ENCODE measurements at regions not wholly inside any gene's neighbourhood (a gene's known extent, or its start where the extent isn't known, plus 50 kb on each side); places are given as distances from the start of the nearest gene placed in this dataset.

GRCh38 chr2:67783026-67783425, 279.8 kb downstream of the C1D start:
- no peak for DNase-seq

DNA sequence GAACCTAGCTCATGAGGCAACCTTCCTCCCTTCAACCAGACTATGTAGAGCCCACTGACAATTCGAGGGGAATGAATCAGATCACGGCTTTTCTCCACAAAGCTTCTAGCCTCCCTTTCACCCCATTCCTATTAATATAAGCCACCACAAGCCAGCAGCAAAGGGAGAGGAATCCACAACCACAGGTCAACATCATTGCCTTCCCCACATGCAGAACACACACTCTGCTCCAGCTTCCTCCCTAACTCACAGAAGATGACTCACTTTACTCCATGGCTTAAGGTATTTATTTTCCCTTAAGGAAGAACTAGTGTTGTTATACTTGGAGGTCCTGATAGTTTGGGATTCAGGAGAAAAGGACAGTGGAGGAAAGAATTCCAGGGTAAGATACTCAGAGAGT, 272.2 kb downstream of the C1D start:
- DNase-seq = no peak

GRCh38 chr2:67792191-67792590, 270.6 kb downstream of the C1D start:
- no peak for DNase-seq

DNA sequence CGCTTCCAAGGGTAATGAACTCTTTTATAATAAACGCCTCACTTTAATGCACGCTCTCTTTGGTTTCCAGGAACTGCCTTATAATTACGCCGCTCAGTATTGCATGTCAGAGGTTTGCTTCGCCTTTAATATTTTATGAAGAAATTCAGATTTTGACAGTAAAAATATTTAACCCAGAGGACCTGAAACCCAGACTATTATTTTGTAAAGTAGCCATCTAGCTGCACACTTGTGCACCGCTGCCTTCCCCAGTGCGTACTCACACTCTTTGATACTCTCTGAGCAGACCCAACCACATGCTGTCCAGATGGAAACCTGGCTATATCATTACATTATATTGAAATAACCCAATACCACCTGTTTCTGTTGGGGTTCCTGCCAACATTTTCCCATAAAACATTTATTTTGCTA, 270.1 kb downstream of the C1D start:
- DNase-seq = no peak

DNA sequence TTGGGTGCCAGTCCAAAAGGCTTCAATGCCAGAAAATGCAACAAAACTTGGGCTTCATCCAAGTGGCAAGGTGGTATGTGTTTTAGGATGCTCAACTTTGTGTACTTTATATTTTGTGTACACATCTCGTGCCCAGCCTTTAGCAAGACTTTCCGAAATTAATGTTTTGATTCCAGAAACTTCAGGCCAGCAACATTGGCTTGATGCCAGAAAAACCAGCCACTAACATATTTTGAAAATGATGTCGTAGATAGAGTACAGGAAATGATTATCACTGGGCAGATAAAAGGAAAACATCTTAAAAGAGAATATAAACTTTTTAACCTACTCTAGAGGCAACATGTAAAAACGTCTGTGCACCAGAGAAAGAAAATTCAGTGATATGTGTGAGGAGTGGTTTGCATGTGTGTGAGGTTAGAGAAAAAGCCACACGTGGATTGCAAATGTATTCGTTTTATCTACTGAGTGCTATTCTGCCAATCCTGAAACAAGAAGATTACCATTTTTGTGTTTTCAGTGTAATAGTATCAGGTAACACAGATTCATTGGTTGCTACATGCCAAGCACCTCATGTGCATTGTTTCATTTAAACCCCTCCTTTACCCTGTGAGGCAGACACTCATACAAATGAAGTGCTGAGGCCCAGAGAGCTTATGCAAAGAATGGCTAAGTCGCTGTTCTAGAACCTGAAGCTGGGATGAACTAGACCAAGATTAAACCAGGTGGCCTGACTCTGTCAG, 264.8 kb downstream of the C1D start:
- DNase-seq = no peak

DNA sequence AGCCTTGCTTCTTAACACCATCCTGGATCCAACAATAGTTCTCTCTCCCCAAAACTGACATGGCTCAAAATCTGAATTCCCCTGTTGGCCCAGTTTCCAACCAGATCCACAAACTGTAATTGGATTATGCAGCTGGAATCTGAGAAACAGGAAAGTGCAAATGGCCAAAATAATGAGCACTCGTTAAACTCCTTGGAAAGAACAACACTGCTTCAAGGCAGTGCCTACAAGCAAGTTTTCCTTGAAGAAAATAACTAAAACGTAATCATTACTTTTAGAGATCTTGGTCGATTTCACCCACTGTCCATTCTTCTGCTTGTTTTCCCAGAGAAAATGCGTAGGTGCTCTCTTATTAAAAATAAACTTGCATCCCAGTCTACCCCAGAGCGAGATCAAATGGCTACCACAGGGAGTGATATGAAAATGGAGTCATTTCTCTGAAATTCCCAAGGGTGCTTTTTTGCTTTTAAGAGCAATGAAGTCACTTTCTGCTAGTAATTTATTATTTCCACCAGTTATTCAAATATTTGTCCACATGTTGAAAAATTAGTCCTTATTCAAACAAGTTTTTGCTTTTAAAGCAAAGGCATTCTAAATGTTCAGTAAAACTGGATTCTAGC, 264.2 kb downstream of the C1D start:
- DNase-seq = no peak

DNA sequence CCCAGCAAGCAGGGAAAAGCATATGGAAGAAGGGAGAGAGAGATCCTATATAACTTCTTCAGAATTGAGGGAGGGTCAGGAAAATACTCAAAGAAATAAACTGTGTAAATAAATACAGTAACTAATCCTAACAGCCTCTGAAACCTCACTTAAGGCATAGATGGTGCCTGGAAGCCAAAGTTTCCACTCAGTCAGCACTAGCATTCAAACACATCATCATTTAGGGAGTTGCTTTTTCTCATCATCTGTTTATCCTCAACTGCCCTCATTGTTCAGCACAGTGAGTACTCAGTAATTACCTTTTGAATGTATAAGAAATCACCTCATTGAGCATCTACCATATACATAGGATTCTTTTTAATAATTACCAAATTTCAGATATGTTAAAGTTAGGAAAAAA, 262.9 kb downstream of the C1D start:
- no peak for DNase-seq

GRCh38 chr2:67802291-67802690, 260.5 kb downstream of the C1D start:
- no peak for DNase-seq

GRCh38 chr2:67802824-67803223, 260.0 kb downstream of the C1D start:
- no peak for DNase-seq

- DNase-seq = no peak
These were observed 256.0 kb downstream of the C1D start for GRCh38 chr2:67806816-67807215.

GRCh38 chr2:67808112-67808511, 254.7 kb downstream of the C1D start:
- DNase-seq = no peak

GRCh38 chr2:67812682-67813081, 250.1 kb downstream of the C1D start:
- no peak for DNase-seq

DNA sequence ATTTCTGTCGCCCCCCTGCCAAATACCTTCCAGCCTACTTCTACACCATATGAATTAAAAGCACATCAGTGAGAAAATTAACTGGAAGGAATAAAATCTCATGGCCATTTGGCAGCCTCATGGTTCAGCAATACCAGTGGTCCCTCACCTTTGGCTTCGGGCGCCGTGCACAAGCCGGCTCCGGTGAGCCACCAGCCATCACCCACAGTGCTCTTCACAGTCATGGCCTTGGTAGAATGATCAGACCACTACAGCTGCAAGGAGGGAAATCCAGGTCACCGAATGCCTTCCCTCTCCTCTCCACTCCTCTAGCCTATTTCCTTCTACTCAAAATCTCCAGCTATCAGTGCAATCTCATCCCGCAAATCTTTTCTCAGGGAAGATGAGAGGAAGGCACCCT, 239.1 kb downstream of the C1D start:
- no peak for DNase-seq

GRCh38 chr2:67824186-67824585, 238.6 kb downstream of the C1D start:
- DNase-seq = no peak

DNA sequence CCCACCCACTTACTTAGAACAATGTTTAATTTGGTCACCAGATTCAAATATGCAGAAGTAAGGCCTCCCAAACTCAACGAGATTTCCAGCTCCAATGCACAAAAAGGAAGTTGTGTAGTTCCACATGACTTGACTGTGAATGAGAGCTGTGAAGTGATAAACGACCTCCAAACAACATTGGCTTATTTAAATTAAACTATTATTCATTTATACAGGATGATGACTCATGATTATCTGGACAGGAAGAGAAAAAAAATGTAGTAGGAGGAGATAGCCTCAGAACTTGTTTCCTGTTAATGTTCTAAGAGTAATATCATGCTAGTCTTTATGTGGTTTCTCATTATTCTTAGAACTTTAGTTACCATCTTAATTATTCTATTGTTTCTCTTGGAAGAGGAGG, 237.3 kb downstream of the C1D start:
- no peak for DNase-seq

DNA sequence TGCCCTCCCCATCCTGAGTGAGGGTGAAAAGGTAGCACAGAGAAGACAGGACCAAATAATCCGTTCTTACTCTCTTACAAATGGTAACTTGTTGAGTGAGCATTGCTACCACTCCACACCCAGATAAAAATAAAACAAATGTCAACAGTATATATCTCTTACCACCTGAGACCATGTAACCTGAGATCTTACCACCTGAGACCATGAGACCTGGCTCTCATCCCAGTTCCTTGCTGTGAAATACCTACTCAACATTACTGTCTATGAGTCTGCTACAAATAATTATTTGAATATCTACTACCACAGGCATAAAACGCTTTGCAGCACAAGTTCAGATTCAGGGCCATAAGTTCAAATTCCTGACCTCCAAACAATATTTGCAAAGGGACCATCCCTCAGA, 234.7 kb downstream of the C1D start:
- no peak for DNase-seq

- DNase-seq = no peak
These were observed 233.3 kb downstream of the C1D start for GRCh38 chr2:67829470-67829869.

- no peak for DNase-seq
These were observed 229.2 kb downstream of the C1D start for GRCh38 chr2:67833632-67834031.

DNA sequence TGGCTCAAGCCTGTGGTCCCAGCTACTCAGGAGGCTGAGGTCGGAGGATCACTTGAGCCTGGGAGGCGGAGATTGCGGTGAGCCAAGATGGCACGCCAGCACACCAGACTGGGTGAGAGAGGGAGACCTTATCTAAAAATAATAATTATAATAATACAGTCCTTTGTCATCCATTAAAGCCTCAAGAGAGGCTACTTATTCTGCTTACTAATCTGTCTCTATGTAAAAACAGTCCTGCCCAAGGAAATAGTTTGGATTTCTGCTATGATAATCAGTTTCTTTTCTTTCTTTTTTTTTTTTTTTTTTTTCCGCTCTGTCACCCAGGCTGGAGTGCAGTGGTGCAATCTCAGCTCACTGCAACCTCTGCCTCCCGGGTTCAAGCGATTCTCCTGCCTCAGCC, 228.3 kb downstream of the C1D start:
- no peak for DNase-seq

GRCh38 chr2:67835266-67835665, 227.5 kb downstream of the C1D start:
- DNase-seq = no peak

- DNase-seq = no peak
These were observed 225.9 kb downstream of the C1D start for GRCh38 chr2:67836866-67837265.

DNA sequence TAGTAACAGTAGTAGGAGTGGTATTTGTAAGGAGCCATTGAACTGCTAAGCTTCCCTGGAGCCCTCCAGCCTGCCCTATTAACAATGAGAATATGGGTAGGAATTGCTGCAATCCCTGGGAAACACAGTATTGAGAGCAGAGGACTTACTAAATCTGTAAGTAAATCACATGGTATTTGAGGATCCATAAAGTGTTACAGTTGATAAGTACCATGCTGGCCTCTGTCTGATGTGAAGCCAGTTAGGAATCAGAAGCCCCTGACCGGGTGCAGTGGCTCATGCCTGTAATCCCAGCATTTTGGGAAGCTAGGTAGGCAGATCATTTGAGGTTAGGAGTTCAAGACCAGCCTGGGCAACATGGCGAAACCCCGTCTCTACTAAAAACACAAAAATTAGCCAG, 224.6 kb downstream of the C1D start:
- no peak for DNase-seq

DNA sequence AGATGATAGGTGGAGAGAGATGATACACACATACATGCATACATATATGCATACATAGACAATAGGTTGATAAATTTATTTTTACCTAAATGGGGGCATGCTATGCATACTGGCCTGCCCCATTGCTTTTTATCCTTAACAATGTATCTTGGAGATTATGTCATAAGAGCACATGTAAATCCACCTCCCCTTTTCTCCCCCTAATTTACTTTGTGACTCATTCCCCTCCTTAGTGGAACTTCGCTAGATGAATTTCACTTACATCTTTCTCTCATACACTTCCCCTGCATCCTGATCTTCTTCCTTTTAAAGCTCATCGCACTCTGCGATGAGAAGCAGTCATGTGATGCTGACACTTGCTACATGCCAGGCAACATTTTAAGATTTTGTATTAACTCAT, 223.6 kb downstream of the C1D start:
- no peak for DNase-seq

DNA sequence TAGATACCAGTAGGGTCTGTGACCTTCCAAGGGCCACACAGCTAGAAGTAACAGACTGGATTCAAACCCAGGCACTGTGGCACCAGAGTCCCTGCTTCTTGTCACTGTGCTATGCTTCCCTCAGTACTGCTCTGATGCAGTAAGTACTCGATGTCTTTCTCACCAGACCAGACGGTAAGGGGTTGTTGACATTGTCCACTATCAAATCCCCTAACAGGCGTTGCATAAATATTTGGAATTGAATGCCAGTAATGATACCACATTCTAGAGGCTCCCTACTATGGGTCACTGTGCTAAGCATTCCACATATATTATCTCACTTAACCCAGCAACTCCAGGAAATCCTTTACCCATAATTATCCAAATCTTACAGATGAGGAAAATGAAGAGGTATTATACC, 223.1 kb downstream of the C1D start:
- no peak for DNase-seq

DNA sequence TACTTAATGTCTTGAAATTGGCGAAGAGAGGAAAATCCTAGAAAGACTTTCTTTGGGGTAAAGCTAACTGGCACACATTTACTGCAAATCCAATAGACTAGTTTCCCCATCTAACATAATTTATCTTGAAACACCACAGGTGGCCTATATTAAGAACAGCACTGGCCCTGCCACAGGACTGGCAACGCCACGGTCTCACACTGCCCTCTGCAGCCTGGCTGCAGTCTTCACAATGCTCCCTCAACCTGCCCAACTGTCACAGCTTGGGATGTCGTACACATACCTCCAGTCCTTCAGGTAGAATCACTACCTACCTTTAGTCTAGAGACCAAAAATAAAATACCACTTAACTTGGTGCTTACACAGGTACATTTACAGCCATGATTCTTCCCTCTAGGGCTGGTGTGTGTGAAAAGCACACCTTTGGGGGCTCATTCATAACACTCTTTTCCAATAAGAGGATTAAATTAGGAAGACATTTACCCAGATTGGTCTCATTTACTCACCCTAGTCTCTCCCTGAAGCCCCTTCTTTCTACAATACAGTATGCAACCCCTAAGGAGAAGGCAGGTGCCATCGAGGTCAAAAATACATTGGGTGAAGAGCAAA, 222.2 kb downstream of the C1D start:
- no peak for DNase-seq

Measured in NCI-H446 treated with DMSO at 0.1 percent for 48 hours (cell line).